ENCODE measurements at regions not wholly inside any gene's neighbourhood (a gene's known extent, or its start where the extent isn't known, plus 50 kb on each side); places are given as distances from the start of the nearest gene placed in this dataset.

- Histone ChIP-seq H3K4ac (ENCODE audit: low read depth, low read length) (no peak overlapping the region), H3K4me3 (ENCODE audit: low read depth, low read length) (no peak overlapping the region), H4K12ac (ENCODE audit: low read depth, low read length) (no peak overlapping the region), H3K27ac (ENCODE audit: low read depth, low read length) (no peak overlapping the region), H3K14ac (ENCODE audit: low read length) (no peak overlapping the region), H2BK5ac (ENCODE audit: low read depth, low read length, poor library complexity) (no peak overlapping the region), H3K4me2 (ENCODE audit: low read length) (no peak overlapping the region), H4K8ac (ENCODE audit: low read depth, low read length) (no peak overlapping the region), H4K91ac (ENCODE audit: low read depth, low read length) (no peak overlapping the region), H2BK12ac (ENCODE audit: low read length) (no peak overlapping the region), H3K18ac (ENCODE audit: low read length) (no peak overlapping the region), H2AFZ (ENCODE audit: insufficient read depth, low read length, poor library complexity) (no peak overlapping the region), H3K79me1 (ENCODE audit: low read length) (peaks cover 1% of the 10 kb centered on the region), H2BK120ac (ENCODE audit: insufficient read depth, low read length, poor library complexity) (no peak overlapping the region), H3K23ac (ENCODE audit: low read length) (no peak overlapping the region), H3K4me1 (ENCODE audit: control insufficient read depth in 1 of 2, insufficient read depth in 2 of 2, low read length in 2 of 2) (peaks cover 0 to 5% of the 10 kb centered on the region in 2 experiments), H3K9ac (ENCODE audit: low read length) (no peak overlapping the region), H3K27me3 (ENCODE audit: insufficient read depth, low read length) (no peaks in the 10 kb centered on the region), H3K79me2 (ENCODE audit: control insufficient read depth, insufficient read depth, low read length, poor library complexity) (no peaks in the 10 kb centered on the region), H3K36me3 (ENCODE audit: control insufficient read depth in 1 of 2, insufficient read depth in 2 of 2, low read length in 2 of 2) (no peaks in the 10 kb centered on the region), H2AK5ac (ENCODE audit: low read length) (no peak overlapping the region), H3K9me3 (ENCODE audit: insufficient read depth, low read depth, low read length) (no peaks in the 10 kb centered on the region)
- DNase-seq, result no peak
- WGBS (ENCODE audit: extremely low coverage, insufficient coverage, insufficient read length), result no CpG with 5 or more reads among the region's 1 CpG
Observed at GRCh38 chr4:160847228-160847627, 1316.6 kb downstream of the FSTL5 start.

- H3K27me3 ChIP-seq (ENCODE audit: insufficient read depth, low read length), result no peaks in the 10 kb centered on the region
- peak overlapping the region; percentile 84 for H3K27ac ChIP-seq (ENCODE audit: low read depth, low read length)
- H2AK5ac ChIP-seq (ENCODE audit: low read length), result no peak overlapping the region
- H4K12ac ChIP-seq (ENCODE audit: low read depth, low read length), result no peak overlapping the region
- H3K79me2 ChIP-seq (ENCODE audit: control insufficient read depth, insufficient read depth, low read length, poor library complexity), result no peaks in the 10 kb centered on the region
- no peak overlapping the region for H2AFZ ChIP-seq (ENCODE audit: insufficient read depth, low read length, poor library complexity)
- H3K4me3 ChIP-seq (ENCODE audit: low read depth, low read length), result no peak overlapping the region
- H3K9ac ChIP-seq (ENCODE audit: low read length), result no peak overlapping the region
- H2BK120ac ChIP-seq (ENCODE audit: insufficient read depth, low read length, poor library complexity), result no peak overlapping the region
- H4K8ac ChIP-seq (ENCODE audit: low read depth, low read length), result no peak overlapping the region
- no peak overlapping the region for H3K23ac ChIP-seq (ENCODE audit: low read length)
- no peak overlapping the region for H3K4ac ChIP-seq (ENCODE audit: low read depth, low read length)
- no CpG with 5 or more reads among the region's 4 CpGs for WGBS (ENCODE audit: extremely low coverage, insufficient coverage, insufficient read length)
- no peak overlapping the region for H3K14ac ChIP-seq (ENCODE audit: low read length)
- no peak for DNase-seq
- H3K4me2 ChIP-seq (ENCODE audit: low read length), result no peak overlapping the region
- H3K4me1 ChIP-seq (ENCODE audit: control insufficient read depth in 1 of 2, insufficient read depth in 2 of 2, low read length in 2 of 2), result peaks cover 0 to 5% of the 10 kb centered on the region in 2 experiments
- no peaks in the 10 kb centered on the region for H3K9me3 ChIP-seq (ENCODE audit: insufficient read depth, low read depth, low read length)
- no peak overlapping the region for H3K18ac ChIP-seq (ENCODE audit: low read length)
- H3K36me3 ChIP-seq (ENCODE audit: control insufficient read depth in 1 of 2, insufficient read depth in 2 of 2, low read length in 2 of 2), result no peaks in the 10 kb centered on the region
- no peak overlapping the region for H4K91ac ChIP-seq (ENCODE audit: low read depth, low read length)
- no peak overlapping the region for H2BK12ac ChIP-seq (ENCODE audit: low read length)
- H3K79me1 ChIP-seq (ENCODE audit: low read length), result peaks cover 1% of the 10 kb centered on the region
- H2BK5ac ChIP-seq (ENCODE audit: low read depth, low read length, poor library complexity), result no peak overlapping the region
Observed at GRCh38 chr4:160848489-160848888, 1315.3 kb downstream of the FSTL5 start.

- no peaks in the 10 kb centered on the region for H3K79me2 ChIP-seq (ENCODE audit: control insufficient read depth, insufficient read depth, low read length, poor library complexity)
- H3K36me3 ChIP-seq (ENCODE audit: control insufficient read depth in 1 of 2, insufficient read depth in 2 of 2, low read length in 2 of 2), result no peaks in the 10 kb centered on the region
- H3K27ac ChIP-seq (ENCODE audit: low read depth, low read length), result peak overlapping the region; percentile 84
- no peak overlapping the region for H2BK12ac ChIP-seq (ENCODE audit: low read length)
- no peak for DNase-seq
- no peak overlapping the region for H2BK5ac ChIP-seq (ENCODE audit: low read depth, low read length, poor library complexity)
- H3K27me3 ChIP-seq (ENCODE audit: insufficient read depth, low read length), result no peaks in the 10 kb centered on the region
- H2AK5ac ChIP-seq (ENCODE audit: low read length), result no peak overlapping the region
- H3K9ac ChIP-seq (ENCODE audit: low read length), result no peak overlapping the region
- H3K4ac ChIP-seq (ENCODE audit: low read depth, low read length), result no peak overlapping the region
- peaks cover 1% of the 10 kb centered on the region for H3K79me1 ChIP-seq (ENCODE audit: low read length)
- no peak overlapping the region for H3K18ac ChIP-seq (ENCODE audit: low read length)
- WGBS (ENCODE audit: extremely low coverage, insufficient coverage, insufficient read length), result no CpG with 5 or more reads among the region's 9 CpGs
- H2BK120ac ChIP-seq (ENCODE audit: insufficient read depth, low read length, poor library complexity), result no peak overlapping the region
- no peak overlapping the region for H3K23ac ChIP-seq (ENCODE audit: low read length)
- no peak overlapping the region for H3K14ac ChIP-seq (ENCODE audit: low read length)
- peaks cover 0 to 5% of the 10 kb centered on the region in 2 experiments for H3K4me1 ChIP-seq (ENCODE audit: control insufficient read depth in 1 of 2, insufficient read depth in 2 of 2, low read length in 2 of 2)
- H3K9me3 ChIP-seq (ENCODE audit: insufficient read depth, low read depth, low read length), result no peaks in the 10 kb centered on the region
- peak overlapping the region; percentile 58 for H2AFZ ChIP-seq (ENCODE audit: insufficient read depth, low read length, poor library complexity)
- H4K91ac ChIP-seq (ENCODE audit: low read depth, low read length), result no peak overlapping the region
- H3K4me3 ChIP-seq (ENCODE audit: low read depth, low read length), result no peak overlapping the region
- peak overlapping the region; percentile 50 for H3K4me2 ChIP-seq (ENCODE audit: low read length)
- H4K8ac ChIP-seq (ENCODE audit: low read depth, low read length), result no peak overlapping the region
- no peak overlapping the region for H4K12ac ChIP-seq (ENCODE audit: low read depth, low read length)
Observed at GRCh38 chr4:160848901-160849760, 1314.7 kb downstream of the FSTL5 start.

- Histone ChIP-seq H3K4me3 (ENCODE audit: low read depth, low read length) (no peak overlapping the region), H3K9me3 (ENCODE audit: insufficient read depth, low read depth, low read length) (no peaks in the 10 kb centered on the region), H3K36me3 (ENCODE audit: control insufficient read depth in 1 of 2, insufficient read depth in 2 of 2, low read length in 2 of 2) (no peaks in the 10 kb centered on the region), H4K91ac (ENCODE audit: low read depth, low read length) (no peak overlapping the region), H3K4me2 (ENCODE audit: low read length) (no peak overlapping the region), H3K9ac (ENCODE audit: low read length) (no peak overlapping the region), H3K27ac (ENCODE audit: low read depth, low read length) (no peak overlapping the region), H4K12ac (ENCODE audit: low read depth, low read length) (no peak overlapping the region), H4K8ac (ENCODE audit: low read depth, low read length) (no peak overlapping the region), H3K18ac (ENCODE audit: low read length) (no peak overlapping the region), H3K4me1 (ENCODE audit: control insufficient read depth in 1 of 2, insufficient read depth in 2 of 2, low read length in 2 of 2) (no peaks in the 10 kb centered on the region), H3K27me3 (ENCODE audit: insufficient read depth, low read length) (no peaks in the 10 kb centered on the region), H2BK12ac (ENCODE audit: low read length) (no peak overlapping the region), H3K23ac (ENCODE audit: low read length) (no peak overlapping the region), H2AFZ (ENCODE audit: insufficient read depth, low read length, poor library complexity) (no peak overlapping the region), H3K14ac (ENCODE audit: low read length) (no peak overlapping the region), H3K4ac (ENCODE audit: low read depth, low read length) (no peak overlapping the region), H3K79me2 (ENCODE audit: control insufficient read depth, insufficient read depth, low read length, poor library complexity) (no peaks in the 10 kb centered on the region), H2BK120ac (ENCODE audit: insufficient read depth, low read length, poor library complexity) (no peak overlapping the region), H2AK5ac (ENCODE audit: low read length) (no peak overlapping the region), H3K79me1 (ENCODE audit: low read length) (no peaks in the 10 kb centered on the region), H2BK5ac (ENCODE audit: low read depth, low read length, poor library complexity) (no peak overlapping the region)
- no CpG with 5 or more reads among the region's 1 CpG for WGBS (ENCODE audit: extremely low coverage, insufficient coverage, insufficient read length)
- no peak for DNase-seq
Observed at GRCh38 chr4:160864253-160864652, 1299.5 kb downstream of the FSTL5 start.
